Upper lobe of right lung (tissue), 1 donor: ENCODE measurements at regions not wholly inside any gene's neighbourhood (a gene's known extent, or its start where the extent isn't known, plus 50 kb on each side); places are given as distances from the start of the nearest gene placed in this dataset.

Source experiments
- ATAC-seq: fragments of 200-7000 bp; cut with Tn5 transposase; one replicate; pipeline ENCODE4 v1.9.1; 2020; ENCODE audit warnings: mild to moderate bottlenecking, moderate library complexity
- DNase-seq: peaks from one replicate; pipeline ENCODE4 v3.0.0-alpha.2; 2020
- H3K27ac ChIP-seq: fragments of 200-600 bp; one replicate; pipeline ENCODE4 v1.8.0; 2022
- H3K27me3 ChIP-seq: fragments of 200-600 bp; one replicate; pipeline ENCODE4 v1.8.0; 2022; ENCODE audit warnings: mild to moderate bottlenecking
- H3K36me3 ChIP-seq: fragments of 200-600 bp; one replicate; pipeline ENCODE4 v1.8.0; 2022
- H3K4me1 ChIP-seq: fragments of 200-600 bp; one replicate; pipeline ENCODE4 v1.8.0; 2022
- H3K4me3 ChIP-seq: fragments of 200-600 bp; one replicate; pipeline ENCODE4 v1.8.0; 2022; ENCODE audit warnings: mild to moderate bottlenecking
- H3K9me3 ChIP-seq: fragments of 200-600 bp; one replicate; pipeline ENCODE4 v1.8.0; 2022
- intact Hi-C: fragments of 100-400 bp; cut with DNase I; formaldehyde crosslinking; loops from one replicate; pipeline ENCODE4 v1.11.0; 2022
- TF ChIP-seq, protein P1 (sequence below): fragments of 200-600 bp; IDR thresholded peaks from one replicate; pipeline ENCODE4 v1.8.0; 2022; ENCODE audit warnings: antibody characterized with exemption
- donor health status: DM: no; HTN: yes; CAD: no; lungs with severe emphysema.

DNA sequence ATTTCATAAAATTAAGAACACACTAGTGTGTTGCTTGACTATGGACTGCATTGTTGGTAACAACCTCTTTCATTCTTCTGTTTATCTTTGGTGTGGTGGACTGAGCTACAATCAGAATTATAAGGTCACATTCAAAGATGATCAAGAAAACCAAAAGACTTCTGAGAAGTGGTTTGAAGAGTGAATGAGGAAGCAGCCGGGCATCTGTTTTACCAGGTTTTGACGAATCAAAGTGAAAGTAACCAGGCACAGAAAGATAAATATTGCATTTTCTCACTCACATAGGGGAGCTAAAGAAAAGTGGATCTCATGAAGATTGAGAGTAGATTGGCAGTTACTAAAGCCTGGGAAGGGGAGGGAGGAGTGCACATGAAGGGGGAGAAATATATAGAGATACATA, 589.1 kb downstream of the ZNF608 start:
- ATAC-seq (no peak), DNase-seq (no peak)
- TF ChIP-seq, protein P1, sequence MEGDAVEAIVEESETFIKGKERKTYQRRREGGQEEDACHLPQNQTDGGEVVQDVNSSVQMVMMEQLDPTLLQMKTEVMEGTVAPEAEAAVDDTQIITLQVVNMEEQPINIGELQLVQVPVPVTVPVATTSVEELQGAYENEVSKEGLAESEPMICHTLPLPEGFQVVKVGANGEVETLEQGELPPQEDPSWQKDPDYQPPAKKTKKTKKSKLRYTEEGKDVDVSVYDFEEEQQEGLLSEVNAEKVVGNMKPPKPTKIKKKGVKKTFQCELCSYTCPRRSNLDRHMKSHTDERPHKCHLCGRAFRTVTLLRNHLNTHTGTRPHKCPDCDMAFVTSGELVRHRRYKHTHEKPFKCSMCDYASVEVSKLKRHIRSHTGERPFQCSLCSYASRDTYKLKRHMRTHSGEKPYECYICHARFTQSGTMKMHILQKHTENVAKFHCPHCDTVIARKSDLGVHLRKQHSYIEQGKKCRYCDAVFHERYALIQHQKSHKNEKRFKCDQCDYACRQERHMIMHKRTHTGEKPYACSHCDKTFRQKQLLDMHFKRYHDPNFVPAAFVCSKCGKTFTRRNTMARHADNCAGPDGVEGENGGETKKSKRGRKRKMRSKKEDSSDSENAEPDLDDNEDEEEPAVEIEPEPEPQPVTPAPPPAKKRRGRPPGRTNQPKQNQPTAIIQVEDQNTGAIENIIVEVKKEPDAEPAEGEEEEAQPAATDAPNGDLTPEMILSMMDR, result no peak
- peaks cover 8% of the 10 kb centered on the region for H3K4me1 ChIP-seq
- H3K4me3 ChIP-seq, result peak overlapping the region; percentile 14
- H3K27ac ChIP-seq, result no peak overlapping the region
- H3K36me3 ChIP-seq, result no peaks in the 10 kb centered on the region
- intact Hi-C loops, result no loop called here
- H3K27me3 ChIP-seq, result no peaks in the 10 kb centered on the region
- H3K9me3 ChIP-seq, result peaks cover 15% of the 10 kb centered on the region

DNA sequence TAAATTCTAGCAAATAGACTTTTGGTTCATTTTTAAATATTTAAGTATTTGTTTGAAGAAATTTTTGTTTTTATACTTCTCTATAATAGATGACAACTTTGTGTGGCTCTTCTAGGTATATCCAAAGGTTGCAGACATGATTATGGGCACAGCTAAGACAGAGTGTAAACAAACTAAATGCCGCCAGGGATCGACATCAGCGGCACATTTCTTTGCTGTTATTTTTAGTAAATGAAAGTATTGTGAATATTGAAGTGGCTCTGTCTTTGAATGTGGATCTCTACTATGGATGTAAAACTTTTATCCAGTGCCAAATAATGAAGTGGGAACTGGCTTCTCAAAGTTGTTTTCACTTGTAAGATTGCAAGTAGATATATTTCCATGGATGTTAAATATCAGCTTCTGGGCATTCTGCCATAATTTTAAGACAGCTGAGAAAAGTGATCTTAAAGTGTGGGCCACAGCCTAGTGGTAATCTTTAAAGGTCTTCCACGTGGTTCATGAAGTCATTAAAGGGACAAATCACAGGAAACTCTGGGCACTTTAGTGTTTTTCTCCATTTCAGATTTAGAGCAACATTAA, 589.9 kb downstream of the ZNF608 start:
- no peak overlapping the region for H3K27ac ChIP-seq
- DNase-seq (no peak), ATAC-seq (no peak)
- intact Hi-C loops, result no loop called here
- H3K27me3 ChIP-seq, result no peaks in the 10 kb centered on the region
- TF ChIP-seq, protein P1, result no peak
- H3K36me3 ChIP-seq, result no peaks in the 10 kb centered on the region
- H3K4me1 ChIP-seq, result peaks cover 8% of the 10 kb centered on the region
- H3K4me3 ChIP-seq, result no peak overlapping the region
- peaks cover 15% of the 10 kb centered on the region for H3K9me3 ChIP-seq

DNA sequence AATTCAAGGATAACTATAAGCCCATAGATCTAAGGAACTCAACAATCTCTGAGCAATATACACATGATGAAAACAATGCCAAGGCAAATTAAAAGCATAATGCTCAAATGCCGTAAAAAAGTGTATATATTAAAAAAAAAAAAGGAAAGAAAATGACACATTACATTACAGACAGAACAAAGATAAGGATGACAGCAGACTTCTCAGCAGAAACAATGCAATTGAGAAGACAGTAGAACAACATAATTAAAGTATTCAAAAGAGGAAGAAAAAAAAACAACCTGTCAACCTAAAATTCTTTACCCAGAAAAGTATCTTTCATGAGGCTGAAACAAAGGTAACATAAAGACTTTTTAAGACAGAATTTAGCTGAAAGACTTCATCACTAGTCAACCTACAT, 591.7 kb downstream of the ZNF608 start:
- DNase-seq (no peak), ATAC-seq (no peak)
- no peaks in the 10 kb centered on the region for H3K27me3 ChIP-seq
- H3K36me3 ChIP-seq, result no peaks in the 10 kb centered on the region
- no peak overlapping the region for H3K4me3 ChIP-seq
- peaks cover 8% of the 10 kb centered on the region for H3K4me1 ChIP-seq
- H3K9me3 ChIP-seq, result peaks cover 15% of the 10 kb centered on the region
- intact Hi-C loops, result no loop called here
- TF ChIP-seq, protein P1, result no peak
- H3K27ac ChIP-seq, result no peak overlapping the region

DNA sequence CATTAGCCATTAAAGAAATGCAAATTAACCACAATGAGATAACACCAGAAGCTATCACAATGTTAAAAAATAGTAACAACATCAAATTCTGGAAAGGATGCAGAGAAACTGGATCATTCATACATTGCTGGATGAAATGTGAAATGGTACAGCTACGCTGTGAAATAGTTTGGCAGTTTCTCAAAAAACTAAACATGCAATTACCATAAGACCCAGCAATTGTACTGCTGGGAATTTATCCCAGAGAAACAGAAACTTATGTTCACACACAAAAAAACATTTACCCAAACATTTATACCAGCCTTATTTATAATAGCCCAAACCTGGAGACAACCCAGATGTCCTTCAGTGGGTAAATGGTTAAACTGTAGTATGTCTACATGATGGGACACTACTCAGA, 592.9 kb downstream of the ZNF608 start:
- intact Hi-C loops, result no loop called here
- H3K27me3 ChIP-seq, result no peaks in the 10 kb centered on the region
- DNase-seq (no peak), ATAC-seq (no peak)
- TF ChIP-seq, protein P1, result no peak
- H3K36me3 ChIP-seq, result no peaks in the 10 kb centered on the region
- no peak overlapping the region for H3K27ac ChIP-seq
- H3K4me1 ChIP-seq, result peaks cover 8% of the 10 kb centered on the region
- H3K4me3 ChIP-seq, result no peak overlapping the region
- peaks cover 15% of the 10 kb centered on the region for H3K9me3 ChIP-seq

DNA sequence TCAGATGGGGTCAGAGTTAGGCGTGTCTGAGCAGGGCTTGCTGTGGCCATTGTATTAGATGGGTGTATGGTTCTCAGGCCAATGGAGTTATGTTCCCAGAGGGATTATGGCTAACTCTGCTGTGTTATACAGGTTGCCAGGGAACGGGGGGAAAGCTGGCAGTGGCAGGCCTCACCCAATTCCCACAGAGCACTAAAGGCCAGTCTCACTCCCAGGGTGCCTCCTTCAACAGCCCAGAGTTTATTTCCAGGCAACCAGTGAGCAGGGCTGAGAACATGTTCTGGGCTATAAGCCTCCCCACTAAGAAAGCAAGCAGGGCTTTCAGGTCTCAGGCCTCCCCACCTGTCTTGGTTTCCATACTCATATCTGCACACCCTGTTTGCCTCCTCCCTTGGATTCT, 597.9 kb downstream of the ZNF608 start:
- Histone ChIP-seq H3K9me3 (no peaks in the 10 kb centered on the region), H3K4me3 (no peak overlapping the region), H3K4me1 (no peaks in the 10 kb centered on the region), H3K27me3 (no peaks in the 10 kb centered on the region), H3K27ac (no peak overlapping the region), H3K36me3 (no peaks in the 10 kb centered on the region)
- intact Hi-C loops, result no loop called here
- DNase-seq (no peak), ATAC-seq (no peak)
- TF ChIP-seq, protein P1, result no peak

DNA sequence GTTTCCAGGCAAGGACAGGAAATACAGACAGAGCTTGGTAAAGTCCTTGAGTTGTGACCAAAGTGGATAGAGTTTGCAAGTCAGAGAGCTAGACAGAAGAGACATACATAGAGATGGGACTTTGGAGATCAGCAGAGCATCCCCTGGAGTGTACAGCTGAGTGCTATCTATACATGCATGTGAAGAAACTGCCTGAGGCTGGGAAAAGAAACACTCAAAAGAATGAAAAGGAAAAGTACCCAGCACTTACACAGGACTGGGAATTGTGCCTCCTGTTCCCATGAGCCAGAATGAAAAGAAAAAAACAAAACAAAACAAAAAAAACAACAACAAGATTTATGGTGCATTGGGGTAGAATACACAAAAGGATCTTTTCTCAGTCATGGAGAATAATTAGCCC, 606.4 kb downstream of the ZNF608 start:
- DNase-seq (no peak), ATAC-seq (no peak)
- Histone ChIP-seq H3K9me3 (no peaks in the 10 kb centered on the region), H3K27ac (no peak overlapping the region), H3K4me3 (no peak overlapping the region), H3K36me3 (no peaks in the 10 kb centered on the region), H3K4me1 (no peaks in the 10 kb centered on the region), H3K27me3 (no peaks in the 10 kb centered on the region)
- intact Hi-C loops, result no loop called here
- TF ChIP-seq, protein P1, result no peak
